DOHH2 (cell line): ENCODE measurements at regions not wholly inside any gene's neighbourhood (a gene's known extent, or its start where the extent isn't known, plus 50 kb on each side); places are given as distances from the start of the nearest gene placed in this dataset.

Experiments
- H3F3A ChIP-seq: fragments of 200-600 bp; sonication (generic), shearing (Covaris generic); 2 replicates; pipeline ENCODE4 v1.6.0; 2016; ENCODE audit warnings: antibody characterized with exemption, mild to moderate bottlenecking; ENCODE audit not compliant: control insufficient read depth, insufficient read depth
- H3K27ac ChIP-seq: fragments of 200-600 bp; sonication (generic); 2 replicates; pipeline ENCODE4 v1.5.1; 2014; ENCODE audit warnings: low read depth, mild to moderate bottlenecking, low read length, moderate library complexity
- H3K27me3 ChIP-seq: fragments of 200-600 bp; sonication (generic); 2 replicates; pipeline ENCODE4 v1.6.1; 2014; ENCODE audit warnings: mild to moderate bottlenecking, low read length, mixed read lengths; ENCODE audit not compliant: control insufficient read depth
- H3K36me3 ChIP-seq: fragments of 200-600 bp; sonication (generic); 2 replicates; pipeline ENCODE4 v1.6.1; 2014; ENCODE audit warnings: mild to moderate bottlenecking, low read length, moderate library complexity, mixed read lengths; ENCODE audit not compliant: control insufficient read depth
- H3K4me1 ChIP-seq: fragments of 200-600 bp; sonication (generic); 2 replicates; pipeline ENCODE4 v1.6.1; 2014; ENCODE audit warnings: mild to moderate bottlenecking, low read length, mixed read lengths; ENCODE audit not compliant: control insufficient read depth
- H3K4me2 ChIP-seq: fragments of 200-600 bp; sonication (generic); 2 replicates; pipeline ENCODE4 v1.6.0; 2014; ENCODE audit warnings: mild to moderate bottlenecking, low read length, moderate library complexity
- H3K4me3 ChIP-seq: fragments of 200-600 bp; sonication (generic); 2 replicates; pipeline ENCODE4 v1.5.1; 2014; ENCODE audit warnings: mild to moderate bottlenecking, low read length, mixed read lengths
- H3K79me2 ChIP-seq: fragments of 200-600 bp; sonication (generic); 2 replicates; pipeline ENCODE4 v1.6.1; 2014; ENCODE audit warnings: mild to moderate bottlenecking, low read length, mixed read lengths; ENCODE audit not compliant: control insufficient read depth
- H3K9me2 ChIP-seq: fragments of 200-600 bp; sonication (generic); replicated peaks from 2 replicates; pipeline ENCODE4 v1.6.1; 2014; ENCODE audit warnings: mild to moderate bottlenecking, low read length, mixed read lengths; ENCODE audit not compliant: control insufficient read depth
- H3K9me3 ChIP-seq: fragments of 200-600 bp; sonication (generic); 2 replicates; pipeline ENCODE4 v1.6.1; 2014; ENCODE audit warnings: antibody characterized with exemption, low read length, mixed read lengths; ENCODE audit not compliant: control insufficient read depth, insufficient read depth
- H4K20me1 ChIP-seq: fragments of 200-600 bp; sonication (generic); 2 replicates; pipeline ENCODE4 v1.6.0; 2014; ENCODE audit warnings: low read depth, mild to moderate bottlenecking, antibody characterized with exemption, low read length, moderate library complexity; ENCODE audit not compliant: control insufficient read depth, insufficient read depth
- EZH2phosphoT487 ChIP-seq: fragments of 200-600 bp; sonication (generic); IDR thresholded peaks from 2 replicates; pipeline ENCODE4 v1.6.1; 2017; ENCODE audit warnings: borderline replicate concordance, mild to moderate bottlenecking, antibody characterized with exemption, low read length, moderate library complexity, mixed read lengths
- TF ChIP-seq, protein P1 (sequence below): fragments of 200-600 bp; sonication (generic); IDR thresholded peaks from one replicate; pipeline ENCODE4 v1.5.1; 2014; ENCODE audit warnings: antibody characterized with exemption, mild to moderate bottlenecking, low read depth, low read length; ENCODE audit not compliant: poor library complexity, severe bottlenecking

DNA sequence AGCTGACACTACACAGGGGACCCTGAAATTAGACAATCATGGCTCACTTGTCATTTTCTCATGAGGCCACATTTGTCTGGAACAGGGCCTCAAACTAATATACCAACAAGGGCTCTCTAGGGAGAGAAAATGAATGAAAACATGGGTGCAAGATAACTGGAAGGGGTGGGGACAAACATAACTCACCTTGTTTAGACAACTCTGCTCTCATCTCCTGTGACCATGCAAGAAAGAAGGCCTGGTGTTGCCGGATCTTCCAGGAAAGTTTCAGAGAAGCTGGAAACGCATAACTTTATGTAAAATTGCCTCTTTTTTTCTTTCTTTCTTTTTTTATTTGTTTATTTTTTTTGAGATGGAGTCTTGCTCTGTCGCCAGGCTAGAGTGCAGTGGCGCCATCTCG is 80.4 kb upstream of the SPRED2 start:
- Histone ChIP-seq H3K4me3 (no peak overlapping the region), H3K9me2 (no peaks in the 10 kb centered on the region), H3K36me3 (no peaks in the 10 kb centered on the region), H4K20me1 (no peaks in the 10 kb centered on the region), H3K4me1 (no peaks in the 10 kb centered on the region), H3K27ac (no peak overlapping the region), H3K27me3 (no peaks in the 10 kb centered on the region), H3K79me2 (no peaks in the 10 kb centered on the region), H3K4me2 (no peak overlapping the region), H3K9me3 (no peaks in the 10 kb centered on the region), H3F3A (no peaks in the 10 kb centered on the region)
- TF ChIP-seq EZH2phosphoT487, result no peak
- TF ChIP-seq, protein P1, sequence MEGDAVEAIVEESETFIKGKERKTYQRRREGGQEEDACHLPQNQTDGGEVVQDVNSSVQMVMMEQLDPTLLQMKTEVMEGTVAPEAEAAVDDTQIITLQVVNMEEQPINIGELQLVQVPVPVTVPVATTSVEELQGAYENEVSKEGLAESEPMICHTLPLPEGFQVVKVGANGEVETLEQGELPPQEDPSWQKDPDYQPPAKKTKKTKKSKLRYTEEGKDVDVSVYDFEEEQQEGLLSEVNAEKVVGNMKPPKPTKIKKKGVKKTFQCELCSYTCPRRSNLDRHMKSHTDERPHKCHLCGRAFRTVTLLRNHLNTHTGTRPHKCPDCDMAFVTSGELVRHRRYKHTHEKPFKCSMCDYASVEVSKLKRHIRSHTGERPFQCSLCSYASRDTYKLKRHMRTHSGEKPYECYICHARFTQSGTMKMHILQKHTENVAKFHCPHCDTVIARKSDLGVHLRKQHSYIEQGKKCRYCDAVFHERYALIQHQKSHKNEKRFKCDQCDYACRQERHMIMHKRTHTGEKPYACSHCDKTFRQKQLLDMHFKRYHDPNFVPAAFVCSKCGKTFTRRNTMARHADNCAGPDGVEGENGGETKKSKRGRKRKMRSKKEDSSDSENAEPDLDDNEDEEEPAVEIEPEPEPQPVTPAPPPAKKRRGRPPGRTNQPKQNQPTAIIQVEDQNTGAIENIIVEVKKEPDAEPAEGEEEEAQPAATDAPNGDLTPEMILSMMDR, result no peak

DNA sequence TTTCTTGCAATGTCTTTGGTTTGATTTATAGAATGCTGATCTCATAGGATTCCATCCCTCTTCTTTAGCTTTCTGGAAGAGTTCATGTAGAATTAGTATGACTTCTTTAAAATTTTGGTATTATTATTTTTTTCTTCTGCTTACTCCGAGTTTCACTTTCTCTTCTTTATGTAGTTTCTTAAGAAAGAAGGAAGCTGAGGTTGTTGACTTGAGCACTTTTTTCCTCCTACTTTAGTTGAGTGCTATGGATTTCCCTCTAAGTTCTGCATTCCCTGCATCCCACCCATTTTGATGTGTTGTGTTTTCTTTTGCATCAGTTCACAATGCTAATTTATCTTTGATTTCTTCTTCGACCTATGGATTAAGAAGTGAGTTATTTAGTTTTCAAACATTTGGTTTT is 78.9 kb upstream of the SPRED2 start:
- Histone ChIP-seq H3K4me1 (no peaks in the 10 kb centered on the region), H3K4me3 (no peak overlapping the region), H3K9me3 (no peaks in the 10 kb centered on the region), H3K27me3 (no peaks in the 10 kb centered on the region), H3K9me2 (no peaks in the 10 kb centered on the region), H4K20me1 (no peaks in the 10 kb centered on the region), H3F3A (no peaks in the 10 kb centered on the region), H3K4me2 (no peak overlapping the region), H3K36me3 (no peaks in the 10 kb centered on the region), H3K79me2 (no peaks in the 10 kb centered on the region), H3K27ac (no peak overlapping the region)
- TF ChIP-seq, protein P1, result no peak
- no peak for TF ChIP-seq EZH2phosphoT487

DNA sequence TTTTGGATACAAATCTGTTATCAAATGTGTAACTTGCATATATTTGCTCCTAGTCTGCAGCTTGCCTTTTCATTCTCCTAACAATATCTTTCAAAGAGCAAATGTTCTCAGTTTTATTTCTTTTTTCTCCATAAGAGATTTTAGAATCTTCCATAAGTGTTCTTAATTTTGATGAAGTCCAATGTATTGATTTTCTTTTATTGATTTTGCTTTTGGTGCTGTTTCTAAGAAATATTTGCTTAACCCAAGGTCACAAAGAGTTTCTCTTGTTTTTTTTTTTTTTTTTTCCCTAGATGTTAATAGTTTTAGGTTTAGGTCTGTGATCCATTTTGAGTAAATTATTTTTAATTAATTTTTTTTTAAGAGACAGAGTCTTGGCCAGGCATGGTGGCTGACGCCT is 75.8 kb upstream of the SPRED2 start:
- Histone ChIP-seq H3K4me3 (no peak overlapping the region), H3K27me3 (peaks cover 4% of the 10 kb centered on the region; the same call in 1 of the 2 replicates), H3K79me2 (no peaks in the 10 kb centered on the region), H4K20me1 (no peaks in the 10 kb centered on the region), H3K4me2 (no peak overlapping the region), H3K4me1 (no peaks in the 10 kb centered on the region), H3K9me3 (no peaks in the 10 kb centered on the region), H3F3A (no peaks in the 10 kb centered on the region), H3K36me3 (no peaks in the 10 kb centered on the region), H3K27ac (no peak overlapping the region), H3K9me2 (no peaks in the 10 kb centered on the region)
- no peak for TF ChIP-seq EZH2phosphoT487
- TF ChIP-seq, protein P1, result no peak
